IMR-90 (cell line): ENCODE measurements at regions not wholly inside any gene's neighbourhood (a gene's known extent, or its start where the extent isn't known, plus 50 kb on each side); places are given as distances from the start of the nearest gene placed in this dataset.

ENCODE experiments used
- ATAC-seq: fragments of 200-7000 bp; cut with Tn5 transposase; 2 replicates; pipeline ENCODE4 v1.9.1; 2020; ENCODE audit warnings: low read depth, mild to moderate bottlenecking, moderate library complexity
- BruUV-seq: library from RNA; stranded (reverse); fragments of 400-500 nt; replicated peaks from 2 replicates; lab custom pipeline; 2021; lab: Mats Ljungman, UMichigan
- CTCF ChIA-PET: fragments of 300-600 bp; formaldehyde crosslinking; extraction: SDS; loops from one replicate; lab custom pipeline; 2021; ENCODE audit warnings: antibody characterized with exemption; lab: Yijun Ruan, JAX
- POLR2A ChIA-PET: fragments of 300-600 bp; sonication (Branson Sonifier 250); formaldehyde crosslinking; loops from one replicate; lab custom pipeline; 2022; ENCODE audit warnings: antibody characterized with exemption; ENCODE audit not compliant: unreplicated experiment; lab: Charles Lee
- DNase-seq: peaks from one replicate; pipeline ENCODE4 v3.0.0; 2013
- H2AFZ ChIP-seq: replicated peaks from 2 replicates; pipeline ENCODE3; 2013; ENCODE audit warnings: low read length, mild to moderate bottlenecking; ENCODE audit not compliant: poor library complexity
- H2AK5ac ChIP-seq: 2 replicates; pipeline ENCODE4 v1.6.1; 2013; ENCODE audit warnings: low read depth, low read length, inconsistent platforms
- H2AK9ac ChIP-seq: replicated peaks from 2 replicates; pipeline ENCODE3; 2013; ENCODE audit warnings: mild to moderate bottlenecking, low read depth, low read length, moderate library complexity; ENCODE audit not compliant: poor library complexity
- H2BK120ac ChIP-seq: 2 replicates; pipeline ENCODE4 v1.6.1; 2013; ENCODE audit warnings: low read depth, low read length, inconsistent platforms
- H2BK15ac ChIP-seq: 3 replicates; pipeline ENCODE4 v1.6.1; 2013; ENCODE audit warnings: low read depth, low read length, inconsistent platforms
- H2BK20ac ChIP-seq: 2 replicates; pipeline ENCODE4 v1.6.1; 2013; ENCODE audit warnings: low read depth, mild to moderate bottlenecking, inconsistent platforms, low read length, moderate library complexity
- H2BK5ac ChIP-seq: 2 replicates; pipeline ENCODE4 v1.6.1; 2013; ENCODE audit warnings: mild to moderate bottlenecking, low read depth, low read length, inconsistent platforms; ENCODE audit not compliant: poor library complexity, severe bottlenecking
- H3K14ac ChIP-seq: replicated peaks from 2 replicates; pipeline ENCODE4 v1.6.1; 2013; ENCODE audit warnings: low read depth, low read length, inconsistent platforms
- H3K18ac ChIP-seq: 2 replicates; pipeline ENCODE4 v1.6.1; 2013; ENCODE audit warnings: low read depth, low read length, control low read depth
- H3K23ac ChIP-seq: 2 replicates; pipeline ENCODE4 v1.6.1; 2013; ENCODE audit warnings: low read depth, low read length, inconsistent platforms
- H3K27ac ChIP-seq: 2 replicates; pipeline ENCODE4 v1.5.1; 2013; ENCODE audit warnings: mild to moderate bottlenecking, control low read depth, low read length; ENCODE audit not compliant: insufficient read depth
- H3K27me3 ChIP-seq: 2 replicates; pipeline ENCODE4 v1.6.1; 2013; ENCODE audit warnings: low read length; ENCODE audit not compliant: control insufficient read depth, insufficient read depth
- H3K36me3 ChIP-seq: 2 replicates; pipeline ENCODE4 v1.6.1; 2013; ENCODE audit warnings: low read length, mixed read lengths; ENCODE audit not compliant: control insufficient read depth, insufficient read depth
- H3K4ac ChIP-seq: 2 replicates; pipeline ENCODE4 v1.6.1; 2013; ENCODE audit warnings: low read depth, low read length, inconsistent platforms
- H3K4me1 ChIP-seq: 2 replicates; pipeline ENCODE4 v1.6.1; 2013; ENCODE audit warnings: low read length, mixed read lengths; ENCODE audit not compliant: control insufficient read depth, insufficient read depth
- H3K4me2 ChIP-seq: 2 replicates; pipeline ENCODE4 v1.6.1; 2013; ENCODE audit warnings: low read depth, mild to moderate bottlenecking, control low read depth, low read length, moderate library complexity
- H3K4me3 ChIP-seq: 2 replicates; pipeline ENCODE4 v1.5.1; 2013; ENCODE audit warnings: low read depth, mild to moderate bottlenecking, control low read depth, low read length, moderate library complexity; ENCODE audit not compliant: insufficient read depth
- H3K56ac ChIP-seq: 2 replicates; pipeline ENCODE4 v1.6.1; 2013; ENCODE audit warnings: low read length, inconsistent platforms; ENCODE audit not compliant: insufficient read depth; ENCODE audit errors: extremely low read depth
- H3K79me1 ChIP-seq, 2 experiments: 2 replicates each; pipeline ENCODE4 v1.6.1; 2013; ENCODE audit warnings: low read length in 2 of 2, inconsistent platforms in 1 of 2, low read depth in 1 of 2
- H3K9ac ChIP-seq: 2 replicates; pipeline ENCODE4 v1.6.1; 2013; ENCODE audit warnings: low read depth, low read length, control low read depth
- H3K9me1 ChIP-seq: 2 replicates; pipeline ENCODE4 v1.6.1; 2013; ENCODE audit warnings: low read length, inconsistent platforms; ENCODE audit not compliant: insufficient read depth
- H3K9me3 ChIP-seq: 2 replicates; pipeline ENCODE4 v1.6.1; 2013; ENCODE audit warnings: low read length; ENCODE audit not compliant: control insufficient read depth, insufficient read depth
- H4K20me1 ChIP-seq: 2 replicates; pipeline ENCODE4 v1.6.1; 2013; ENCODE audit warnings: low read length, inconsistent platforms; ENCODE audit not compliant: insufficient read depth
- H4K5ac ChIP-seq: 2 replicates; pipeline ENCODE4 v1.6.1; 2013; ENCODE audit warnings: mild to moderate bottlenecking, low read depth, low read length, control low read depth
- H4K8ac ChIP-seq, 2 experiments: 2 replicates each; pipeline ENCODE4 v1.6.1; 2013; ENCODE audit warnings: low read depth in 2 of 2, low read length in 2 of 2, control low read depth in 1 of 2, inconsistent platforms in 1 of 2
- H4K91ac ChIP-seq: 2 replicates; pipeline ENCODE4 v1.6.1; 2013; ENCODE audit warnings: low read depth, low read length, inconsistent platforms; ENCODE audit not compliant: insufficient read depth
- CEBPB ChIP-seq: IDR thresholded peaks from 2 replicates; pipeline ENCODE4 v1.6.1; 2012; ENCODE audit warnings: low read depth, low read length, improper control_type of control experiment
- MAFK ChIP-seq: IDR thresholded peaks from 2 replicates; pipeline ENCODE4 v1.6.1; 2012; ENCODE audit warnings: low read depth, low read length, improper control_type of control experiment
- RFX5 ChIP-seq: IDR thresholded peaks from 2 replicates; pipeline ENCODE4 v1.8.0; 2012; ENCODE audit warnings: low read depth, mild to moderate bottlenecking, low read length, moderate library complexity
- WGBS, 2 experiments: methylation state at CpG; one replicate each; pipeline versions ENCODE4 v1.1.5 to v1.1.7; 2013; ENCODE audit warnings: missing lambda C conversion rate in 2 of 2; ENCODE audit not compliant: insufficient read length in 1 of 2; ENCODE audit errors: extremely low coverage in 2 of 2; 5-methylcytosine and 5-hydroxymethylcytosine counted together
- dilution Hi-C: fragments of 300-500 bp; cut with HindIII; formaldehyde crosslinking; loops from one replicate; pipeline ENCODE4 v1.14.3; 2018; ENCODE audit warnings: low sequenced_read_pairs; ENCODE audit not compliant: unreplicated experiment
- in situ Hi-C: fragments of 300-500 bp; cut with MboI; formaldehyde crosslinking; loops from 3 replicates; pipeline ENCODE4 v1.14.3; 2019; ENCODE audit warnings: low sequenced_read_pairs, inconsistent platforms, mixed read lengths
- intact Hi-C: fragments of 100-400 bp; cut with micrococcal nuclease; formaldehyde crosslinking; loops from 2 replicates; pipeline ENCODE4 v1.10.0; 2022

DNA sequence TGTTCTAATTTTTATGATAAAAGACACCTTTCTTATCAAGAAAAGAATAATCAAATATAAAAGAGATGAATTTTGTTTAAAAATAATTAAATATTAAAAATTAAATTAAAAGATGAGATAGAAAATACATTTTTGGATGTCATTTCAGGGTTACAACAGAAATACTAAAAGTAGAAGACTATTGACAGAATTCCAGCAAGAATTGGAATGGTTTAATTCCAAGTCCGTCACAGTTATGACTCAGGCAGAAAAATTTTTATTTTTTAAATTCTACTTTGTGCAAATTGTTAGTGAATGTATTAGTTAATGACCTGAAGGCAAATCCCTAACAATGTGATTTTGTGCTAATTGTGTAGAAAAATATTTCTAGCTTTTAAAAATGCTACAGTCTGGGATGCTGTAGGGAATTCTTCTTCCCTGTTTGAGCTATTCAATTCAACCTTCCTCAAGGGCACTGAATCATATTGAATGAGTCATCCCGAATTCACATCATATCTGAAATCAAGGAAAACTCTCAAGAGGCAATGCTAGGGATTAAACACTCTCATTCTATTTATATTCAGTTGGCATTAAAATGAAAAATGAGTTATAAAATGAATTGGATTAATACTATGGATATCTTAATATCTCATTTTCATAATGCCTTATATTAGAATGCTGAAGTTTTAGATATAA, 633.5 kb upstream of the ATXN8OS start:
- Histone ChIP-seq H2BK5ac (no peak overlapping the region), H2BK15ac (no peak overlapping the region), H4K91ac (no peak overlapping the region), H3K9me1 (no peaks in the 10 kb centered on the region), H2BK120ac (no peak overlapping the region), H2BK20ac (no peak overlapping the region), H4K20me1 (no peaks in the 10 kb centered on the region), H3K9me3 (peaks cover 3% of the 10 kb centered on the region), H3K27ac (no peak overlapping the region), H3K18ac (no peak overlapping the region), H3K4me2 (no peak overlapping the region), H3K9ac (no peak overlapping the region), H2AK9ac (no peak overlapping the region), H2AK5ac (no peak overlapping the region), H4K8ac (no peak overlapping the region), H3K4ac (no peak overlapping the region), H3K4me3 (no peak overlapping the region), H3K4me1 (no peaks in the 10 kb centered on the region), H3K79me1 (no peaks in the 10 kb centered on the region), H3K36me3 (no peaks in the 10 kb centered on the region), H2AFZ (no peak overlapping the region), H3K56ac (no peak overlapping the region), H3K27me3 (no peaks in the 10 kb centered on the region), H4K5ac (no peak overlapping the region), H3K14ac (no peak overlapping the region), H3K23ac (no peak overlapping the region)
- WGBS, 2 experiments, result no CpG with 5 or more reads among the region's 2 CpGs
- POLR2A ChIA-PET, result no interaction called here
- dilution Hi-C loops, result no loop called here
- CTCF ChIA-PET, result interaction anchor here (0.6 kb wide), 1 partner anchor 47 kb away, joined by 3 read pairs; no protein-coding TSS in a partner anchor
- TF ChIP-seq RFX5, result no peak
- TF ChIP-seq MAFK, result no peak
- TF ChIP-seq CEBPB, result no peak
- DNase-seq (no peak), ATAC-seq (no peak)
- BruUV-seq, result no TSS peak
- intact Hi-C loops, result no loop called here
- in situ Hi-C loops, result no loop called here
